SK-N-SH treated with all-trans-retinoic acid at 6 μM for 48 hours (cell line): ENCODE measurements at regions not wholly inside any gene's neighbourhood (a gene's known extent, or its start where the extent isn't known, plus 50 kb on each side); places are given as distances from the start of the nearest gene placed in this dataset.

Experiments used
- ATAC-seq: fragments of 200-7000 bp; cut with Tn5 transposase; 3 replicates; pipeline ENCODE4 v1.9.1; 2020; ENCODE audit warnings: mild to moderate bottlenecking, moderate library complexity
- BACH2 ChIP-seq: fragments of 250-450 bp; sonication (Bioruptor Pico); IDR thresholded peaks from 2 replicates; pipeline ENCODE4 v1.9.0; 2021; ENCODE audit warnings: mild to moderate bottlenecking, borderline replicate concordance
- CREB5 ChIP-seq: fragments of 250-450 bp; sonication (Bioruptor Pico); IDR thresholded peaks from 2 replicates; pipeline ENCODE4 v1.5.1; 2020; ENCODE audit warnings: low read depth, mild to moderate bottlenecking, moderate library complexity
- CSDC2 ChIP-seq: fragments of 250-450 bp; sonication (Bioruptor Pico); IDR thresholded peaks from 2 replicates; pipeline ENCODE4 v1.5.0; 2020; ENCODE audit warnings: mild to moderate bottlenecking, moderate library complexity
- ESRRG ChIP-seq: fragments of 250-450 bp; sonication (Bioruptor Pico); IDR thresholded peaks from 2 replicates; pipeline ENCODE4 v1.6.1; 2021; ENCODE audit warnings: mild to moderate bottlenecking
- GLIS3 ChIP-seq: fragments of 250-450 bp; sonication (Bioruptor Pico); IDR thresholded peaks from 2 replicates; pipeline ENCODE4 v1.5.0; 2020; ENCODE audit warnings: mild to moderate bottlenecking, moderate library complexity
- ISL1 ChIP-seq: fragments of 250-450 bp; sonication (Bioruptor Pico); IDR thresholded peaks from 2 replicates; pipeline ENCODE4 v2.1.2; 2022; ENCODE audit warnings: mild to moderate bottlenecking, moderate library complexity
- PATZ1 ChIP-seq: fragments of 250-450 bp; sonication (Bioruptor Pico); IDR thresholded peaks from 2 replicates; pipeline ENCODE4 v1.8.0; 2020; ENCODE audit warnings: mild to moderate bottlenecking, moderate library complexity, borderline replicate concordance
- POU6F1 ChIP-seq: fragments of 250-450 bp; sonication (Bioruptor Pico); IDR thresholded peaks from 2 replicates; pipeline ENCODE4 v1.8.0; 2021; ENCODE audit warnings: low read depth, mild to moderate bottlenecking, moderate library complexity, borderline replicate concordance
- RARB ChIP-seq: fragments of 250-450 bp; sonication (Bioruptor Pico); IDR thresholded peaks from 2 replicates; pipeline ENCODE4 v1.8.0; 2021; ENCODE audit warnings: mild to moderate bottlenecking, moderate library complexity
- SNAI2 ChIP-seq: fragments of 250-450 bp; sonication (Bioruptor Pico); IDR thresholded peaks from 2 replicates; pipeline ENCODE4 v1.5.0; 2020; ENCODE audit warnings: mild to moderate bottlenecking, moderate library complexity
- TCF4 ChIP-seq: fragments of 250-450 bp; sonication (Bioruptor Pico); IDR thresholded peaks from 2 replicates; pipeline ENCODE4 v1.8.0; 2021; ENCODE audit warnings: mild to moderate bottlenecking, moderate library complexity, borderline replicate concordance
- TOX ChIP-seq: fragments of 250-450 bp; sonication (Bioruptor Pico); IDR thresholded peaks from 2 replicates; pipeline ENCODE4 v1.8.0; 2021; ENCODE audit warnings: mild to moderate bottlenecking, moderate library complexity, borderline replicate concordance
- TSHZ2 ChIP-seq: fragments of 250-450 bp; sonication (Bioruptor Pico); IDR thresholded peaks from 2 replicates; pipeline ENCODE4 v1.5.0; 2020; ENCODE audit warnings: mild to moderate bottlenecking, moderate library complexity
- ZC3H10 ChIP-seq: fragments of 250-450 bp; sonication (Bioruptor Pico); IDR thresholded peaks from 2 replicates; pipeline ENCODE4 v1.5.1; 2021; ENCODE audit warnings: mild to moderate bottlenecking, moderate library complexity
- ZFP30 ChIP-seq: fragments of 450-650 bp; formaldehyde crosslinking; IDR thresholded peaks from 2 replicates; pipeline ENCODE4 v1.5.0; 2022; ENCODE audit warnings: mild to moderate bottlenecking, moderate library complexity
- ZNF565 ChIP-seq: fragments of 450-650 bp; formaldehyde crosslinking; conservative IDR thresholded peaks from 2 replicates; pipeline ENCODE4 v1.5.0; 2020; ENCODE audit warnings: low read depth, mild to moderate bottlenecking, moderate library complexity
- ZNF70 ChIP-seq: fragments of 450-650 bp; formaldehyde crosslinking; IDR thresholded peaks from 2 replicates; pipeline ENCODE4 v1.5.0; 2020; ENCODE audit warnings: mild to moderate bottlenecking, moderate library complexity
- ZNF8 ChIP-seq: fragments of 450-650 bp; formaldehyde crosslinking; IDR thresholded peaks from 2 replicates; pipeline ENCODE4 v1.5.0; 2020; ENCODE audit warnings: mild to moderate bottlenecking, moderate library complexity
- TF ChIP-seq, protein P1 (sequence below): fragments of 250-450 bp; sonication (Bioruptor Pico); IDR thresholded peaks from 2 replicates; pipeline ENCODE4 v1.5.1; 2021; ENCODE audit warnings: mild to moderate bottlenecking, moderate library complexity

DNA sequence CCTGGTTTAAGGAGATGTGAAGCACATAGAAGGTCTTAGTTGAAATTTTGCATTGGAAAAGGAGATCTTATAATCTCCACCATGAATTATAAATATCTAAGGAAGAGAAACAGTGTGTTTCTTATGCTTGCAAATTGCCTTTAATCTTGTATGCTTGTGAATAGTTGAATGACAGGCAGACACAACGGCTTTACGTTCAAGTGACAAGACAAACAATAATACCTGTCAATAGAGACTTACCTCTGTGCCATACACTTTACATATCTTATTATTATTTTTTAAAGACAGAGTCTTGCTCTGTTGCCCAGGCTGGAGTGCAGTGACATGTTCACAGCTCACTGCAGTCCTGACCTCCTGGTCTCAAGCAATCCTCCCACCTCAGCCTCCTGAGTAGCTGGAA is 113.7 kb downstream of the QPCT start:
- TF ChIP-seq RARB (CRISPR knock-in tag) (no peak), ESRRG (no peak), CSDC2 (CRISPR knock-in tag) (no peak), BACH2 (no peak), CREB5 (no peak), TCF4 (CRISPR knock-in tag) (no peak), TSHZ2 (CRISPR knock-in tag) (no peak), ZNF70 (no peak), ZNF565 (CRISPR knock-in tag) (no peak), ZNF8 (no peak), TOX (CRISPR knock-in tag) (no peak), ISL1 (CRISPR knock-in tag) (no peak), POU6F1 (no peak), GLIS3 (CRISPR knock-in tag) (no peak)
- TF ChIP-seq, protein P1, sequence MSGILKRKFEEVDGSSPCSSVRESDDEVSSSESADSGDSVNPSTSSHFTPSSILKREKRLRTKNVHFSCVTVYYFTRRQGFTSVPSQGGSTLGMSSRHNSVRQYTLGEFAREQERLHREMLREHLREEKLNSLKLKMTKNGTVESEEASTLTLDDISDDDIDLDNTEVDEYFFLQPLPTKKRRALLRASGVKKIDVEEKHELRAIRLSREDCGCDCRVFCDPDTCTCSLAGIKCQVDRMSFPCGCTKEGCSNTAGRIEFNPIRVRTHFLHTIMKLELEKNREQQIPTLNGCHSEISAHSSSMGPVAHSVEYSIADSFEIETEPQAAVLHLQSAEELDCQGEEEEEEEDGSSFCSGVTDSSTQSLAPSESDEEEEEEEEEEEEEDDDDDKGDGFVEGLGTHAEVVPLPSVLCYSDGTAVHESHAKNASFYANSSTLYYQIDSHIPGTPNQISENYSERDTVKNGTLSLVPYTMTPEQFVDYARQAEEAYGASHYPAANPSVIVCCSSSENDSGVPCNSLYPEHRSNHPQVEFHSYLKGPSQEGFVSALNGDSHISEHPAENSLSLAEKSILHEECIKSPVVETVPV (CRISPR knock-in tag) = no peak
- ATAC-seq = no peak

- TF ChIP-seq BACH2 (no peak), GLIS3 (CRISPR knock-in tag) (peak; percentile 90), TCF4 (CRISPR knock-in tag) (peak; percentile 94), ZFP30 (CRISPR knock-in tag) (0 out of 2 replicates have a peak, but pooled peaks have one; percentile 19), ISL1 (CRISPR knock-in tag) (peak; percentile 92), ZNF565 (CRISPR knock-in tag) (no peak), PATZ1 (CRISPR knock-in tag) (peak; percentile 67; the same call in 1 of the 2 replicates), CREB5 (peak; percentile 90), ZNF8 (no peak), ZC3H10 (CRISPR knock-in tag) (no peak), ESRRG (no peak), TOX (CRISPR knock-in tag) (no peak), SNAI2 (CRISPR knock-in tag) (peak; percentile 57; the same call in 1 of the 2 replicates)
- TF ChIP-seq, protein P1 (CRISPR knock-in tag) = peak; percentile 56
- peak; percentile 79 for ATAC-seq
Measured at GRCh38 chr2:37459095-37459981, 114.9 kb downstream of the QPCT start.
